H1 (cell line): ENCODE measurements at regions not wholly inside any gene's neighbourhood (a gene's known extent, or its start where the extent isn't known, plus 50 kb on each side); places are given as distances from the start of the nearest gene placed in this dataset.

ENCODE experiments used
- CTCF ChIP-seq, 3 experiments: IDR thresholded peaks; 1 replicate in 2 of 3; 2 replicates in 1 of 3; pipeline versions ENCODE4 v1.5.1 to v1.6.1; 2011; ENCODE audit warnings: low read length in 3 of 3, mild to moderate bottlenecking in 3 of 3, inconsistent platforms in 2 of 3, low read depth in 1 of 3, moderate library complexity in 1 of 3; ENCODE audit not compliant: insufficient read depth in 1 of 3; ENCODE audit errors: control extremely low read depth in 1 of 3
- MAX ChIP-seq: IDR thresholded peaks from 2 replicates; pipeline ENCODE4 v1.6.1; 2012; ENCODE audit warnings: inconsistent platforms
- SP4 ChIP-seq: IDR thresholded peaks from 2 replicates; pipeline ENCODE4 v1.6.1; 2012; ENCODE audit warnings: low read length, inconsistent platforms
- YY1 ChIP-seq: IDR thresholded peaks from 2 replicates; pipeline ENCODE4 v1.6.1; 2011; ENCODE audit warnings: low read depth, mild to moderate bottlenecking, low read length

- TF ChIP-seq MAX, result no peak
- no peak for TF ChIP-seq YY1
- TF ChIP-seq SP4, result no peak
- TF ChIP-seq CTCF (IDR thresholded peaks at IDR 0.05; ENCODE audit: control extremely low read depth in 1 of 3, insufficient read depth in 1 of 3, low read depth in 1 of 3, low read length in 3 of 3), result no peak
Observed at GRCh38 chr2:48240912-48241311, 73.6 kb upstream of the FOXN2 start.
